CD14-positive monocyte (primary cell): ENCODE measurements at regions not wholly inside any gene's neighbourhood (a gene's known extent, or its start where the extent isn't known, plus 50 kb on each side); places are given as distances from the start of the nearest gene placed in this dataset.

Experiments
- DNase-seq, 3 donors: peaks; one replicate each; pipeline ENCODE4 v3.0.0-alpha.2; 2011 to 2022
- H2AFZ ChIP-seq: 2 replicates; pipeline ENCODE4 v1.6.0; 2012; ENCODE audit warnings: mild to moderate bottlenecking, low read depth, low read length, inconsistent platforms; ENCODE audit not compliant: insufficient read depth, poor library complexity, severe bottlenecking
- H3K27ac ChIP-seq, 2 donors: 1 replicate in 1 of 2; 2 replicates in 1 of 2; pipeline ENCODE4 v1.5.1; 2012 to 2013; ENCODE audit warnings: low read length in 2 of 2, control low read depth in 1 of 2, inconsistent platforms in 1 of 2, low read depth in 1 of 2, mild to moderate bottlenecking in 1 of 2
- H3K27me3 ChIP-seq, 2 donors: one replicate each; pipeline versions ENCODE4 v1.6.0 to v1.6.1; 2011 to 2013; ENCODE audit warnings: low read length in 2 of 2; ENCODE audit not compliant: control insufficient read depth in 2 of 2, insufficient read depth in 2 of 2
- H3K36me3 ChIP-seq, 2 donors: replicated peaks in 1 of 2; 1 replicate in 1 of 2; 2 replicates in 1 of 2; pipeline versions ENCODE4 v1.5.1 to v1.6.1; 2012 to 2013; ENCODE audit warnings: low read length in 2 of 2, control low read depth in 1 of 2, inconsistent platforms in 1 of 2, mild to moderate bottlenecking in 1 of 2; ENCODE audit not compliant: insufficient read depth in 2 of 2, control insufficient read depth in 1 of 2
- H3K4me1 ChIP-seq, 2 donors: 1 replicate in 1 of 2; 2 replicates in 1 of 2; pipeline versions ENCODE4 v1.5.1 to v1.6.1; 2012 to 2013; ENCODE audit warnings: low read length in 2 of 2, control low read depth in 1 of 2, inconsistent platforms in 1 of 2, mild to moderate bottlenecking in 1 of 2, moderate library complexity in 1 of 2; ENCODE audit not compliant: insufficient read depth in 2 of 2, control insufficient read depth in 1 of 2
- H3K4me2 ChIP-seq: replicated peaks from 2 replicates; pipeline ENCODE3; 2012; ENCODE audit warnings: low read length, moderate library complexity, mild to moderate bottlenecking; ENCODE audit not compliant: poor library complexity, severe bottlenecking; ENCODE audit errors: extremely low read depth
- H3K4me3 ChIP-seq, 3 experiments: fragments of 200-600 bp in 1 of 3; sonication (generic) in 1 of 3; replicated peaks in 1 of 3; 1 replicate in 2 of 3; 2 replicates in 1 of 3; pipeline ENCODE4 v1.5.1; 2011 to 2013; ENCODE audit warnings: low read length in 3 of 3, mild to moderate bottlenecking in 3 of 3, control low read depth in 2 of 3, low read depth in 2 of 3, inconsistent platforms in 1 of 3, moderate library complexity in 1 of 3
- H3K79me2 ChIP-seq: 2 replicates; pipeline ENCODE4 v1.6.0; 2012; ENCODE audit warnings: mild to moderate bottlenecking, control low read depth, inconsistent platforms, low read length, moderate library complexity; ENCODE audit not compliant: insufficient read depth
- H3K9ac ChIP-seq: 2 replicates; pipeline ENCODE4 v1.6.0; 2017; ENCODE audit warnings: low read length, mild to moderate bottlenecking; ENCODE audit not compliant: insufficient read depth, poor library complexity, severe bottlenecking
- H3K9me3 ChIP-seq, 2 donors: replicated peaks in 1 of 2; 1 replicate in 1 of 2; 2 replicates in 1 of 2; pipeline versions ENCODE4 v1.5.1 to v1.6.1; 2012 to 2013; ENCODE audit warnings: low read length in 2 of 2, control low read depth in 1 of 2; ENCODE audit not compliant: control insufficient read depth in 1 of 2, insufficient read depth in 1 of 2
- H4K20me1 ChIP-seq: 2 replicates; pipeline ENCODE4 v1.6.0; 2012; ENCODE audit warnings: mild to moderate bottlenecking, low read length, control low read depth, moderate library complexity; ENCODE audit not compliant: insufficient read depth
- H3K27ac Mint-ChIP-seq, 7 donors: one replicate each; pipeline ENCODE4 v1.8.0; 2020; ENCODE audit warnings: mild to moderate bottlenecking in 7 of 7, mixed read lengths in 7 of 7, moderate library complexity in 6 of 7, inconsistent platforms in 2 of 7
- H3K27me3 Mint-ChIP-seq, 3 donors: one replicate each; pipeline ENCODE4 v1.8.0; 2021 to 2022; ENCODE audit warnings: low read depth in 3 of 3, mild to moderate bottlenecking in 3 of 3, mixed read lengths in 3 of 3, moderate library complexity in 3 of 3, inconsistent platforms in 1 of 3
- H3K36me3 Mint-ChIP-seq, 2 donors: one replicate each; pipeline ENCODE4 v1.8.0; 2020; ENCODE audit warnings: mixed read lengths in 2 of 2, inconsistent platforms in 1 of 2, mild to moderate bottlenecking in 1 of 2
- H3K4me1 Mint-ChIP-seq: one replicate; pipeline ENCODE4 v1.8.0; 2020; ENCODE audit warnings: mild to moderate bottlenecking, mixed read lengths
- H3K4me3 Mint-ChIP-seq, 2 donors: one replicate each; pipeline ENCODE4 v1.8.0; 2020; ENCODE audit warnings: mild to moderate bottlenecking in 2 of 2, mixed read lengths in 2 of 2, moderate library complexity in 1 of 2
- H3K9me3 Mint-ChIP-seq, 7 donors: one replicate each; pipeline ENCODE4 v1.8.0; 2020 to 2022; ENCODE audit warnings: mixed read lengths in 7 of 7, mild to moderate bottlenecking in 6 of 7, moderate library complexity in 6 of 7, inconsistent platforms in 2 of 7
- WGBS: methylation state at CpG from one replicate; pipeline ENCODE4 v1.1.5; 2013; ENCODE audit warnings: missing lambda C conversion rate; ENCODE audit not compliant: insufficient coverage; 5-methylcytosine and 5-hydroxymethylcytosine counted together
- intact Hi-C, 2 donors: fragments of 100-400 bp; cut with micrococcal nuclease; formaldehyde crosslinking; loops; one replicate each; pipeline versions ENCODE4 v1.15.0 to v1.15.1; 2023
- TF ChIP-seq, protein P1 (sequence below): fragments of 200-600 bp; IDR thresholded peaks from one replicate; pipeline ENCODE4 v1.8.0; 2022; ENCODE audit warnings: antibody characterized with exemption, mild to moderate bottlenecking

DNA sequence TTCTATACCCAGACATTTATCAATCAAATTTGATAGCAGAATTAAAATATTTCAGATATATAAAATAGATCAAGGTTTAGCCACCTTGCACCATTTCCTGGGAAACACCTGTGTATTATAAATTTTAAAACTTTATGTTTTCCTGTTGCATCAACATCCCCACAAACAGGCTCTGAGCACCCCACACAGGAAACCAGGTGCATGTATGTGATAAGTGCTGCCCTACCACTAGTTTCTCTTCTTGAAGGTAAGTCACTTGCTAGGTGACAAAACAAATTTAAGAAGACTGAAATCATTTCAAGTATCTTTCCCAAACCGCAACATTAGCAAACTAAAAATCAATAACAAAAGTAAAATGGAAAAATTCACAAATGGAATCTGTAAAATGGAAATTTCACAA lies 496.1 kb upstream of the CCDC54 start:
- no peak for DNase-seq
- no peak overlapping the region for H3K27ac ChIP-seq
- Mint-ChIP-seq H3K27me3 (peaks cover 0 to 1% (median 0%) of the 10 kb centered on the region in 3 donors), H3K9me3 (peaks cover 0 to 5% (median 2%) of the 10 kb centered on the region in 7 donors), H3K4me1 (no peaks in the 10 kb centered on the region), H3K27ac (no peak overlapping the region), H3K36me3 (no peaks in the 10 kb centered on the region), H3K4me3 (no peak overlapping the region)
- H3K9ac ChIP-seq, result no peak overlapping the region
- WGBS, result no CpG with 5 or more reads among the region's 1 CpG
- peaks cover 2 to 14% of the 10 kb centered on the region in 2 donors for H3K9me3 ChIP-seq
- no peaks in the 10 kb centered on the region for H3K4me1 ChIP-seq
- no peaks in the 10 kb centered on the region for H3K36me3 ChIP-seq
- TF ChIP-seq, protein P1, sequence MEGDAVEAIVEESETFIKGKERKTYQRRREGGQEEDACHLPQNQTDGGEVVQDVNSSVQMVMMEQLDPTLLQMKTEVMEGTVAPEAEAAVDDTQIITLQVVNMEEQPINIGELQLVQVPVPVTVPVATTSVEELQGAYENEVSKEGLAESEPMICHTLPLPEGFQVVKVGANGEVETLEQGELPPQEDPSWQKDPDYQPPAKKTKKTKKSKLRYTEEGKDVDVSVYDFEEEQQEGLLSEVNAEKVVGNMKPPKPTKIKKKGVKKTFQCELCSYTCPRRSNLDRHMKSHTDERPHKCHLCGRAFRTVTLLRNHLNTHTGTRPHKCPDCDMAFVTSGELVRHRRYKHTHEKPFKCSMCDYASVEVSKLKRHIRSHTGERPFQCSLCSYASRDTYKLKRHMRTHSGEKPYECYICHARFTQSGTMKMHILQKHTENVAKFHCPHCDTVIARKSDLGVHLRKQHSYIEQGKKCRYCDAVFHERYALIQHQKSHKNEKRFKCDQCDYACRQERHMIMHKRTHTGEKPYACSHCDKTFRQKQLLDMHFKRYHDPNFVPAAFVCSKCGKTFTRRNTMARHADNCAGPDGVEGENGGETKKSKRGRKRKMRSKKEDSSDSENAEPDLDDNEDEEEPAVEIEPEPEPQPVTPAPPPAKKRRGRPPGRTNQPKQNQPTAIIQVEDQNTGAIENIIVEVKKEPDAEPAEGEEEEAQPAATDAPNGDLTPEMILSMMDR, result no peak
- intact Hi-C loops, result no loop called here
- no peak overlapping the region for H3K4me3 ChIP-seq
- no peaks in the 10 kb centered on the region for H3K27me3 ChIP-seq
- H2AFZ ChIP-seq, result no peak overlapping the region
- no peaks in the 10 kb centered on the region for H4K20me1 ChIP-seq
- H3K79me2 ChIP-seq, result no peaks in the 10 kb centered on the region
- no peak overlapping the region for H3K4me2 ChIP-seq

DNA sequence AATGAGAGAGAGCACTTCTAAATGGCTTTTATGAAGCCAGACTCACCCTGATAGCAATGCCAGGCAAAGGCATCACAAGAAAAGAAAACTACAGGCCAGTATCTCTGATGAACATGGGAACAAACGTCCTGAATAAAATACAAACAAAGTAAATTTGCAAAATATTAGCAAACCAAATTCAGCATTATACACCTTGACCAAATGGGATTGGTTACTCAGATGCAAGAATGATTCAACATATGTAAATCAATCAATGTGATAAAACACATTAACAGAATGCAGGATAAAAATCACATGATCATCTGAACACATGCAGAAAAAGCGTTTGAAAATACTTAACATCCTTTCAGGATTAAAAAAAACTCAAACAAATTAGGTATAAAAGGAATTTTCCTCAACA lies 494.9 kb upstream of the CCDC54 start:
- no peaks in the 10 kb centered on the region for H3K27me3 ChIP-seq
- no peaks in the 10 kb centered on the region for H3K4me1 Mint-ChIP-seq
- peaks cover 0 to 5% (median 3%) of the 10 kb centered on the region in 7 donors for H3K9me3 Mint-ChIP-seq
- WGBS, result no CpG with 5 or more reads among the region's 2 CpGs
- DNase-seq, result no peak
- H3K4me2 ChIP-seq, result no peak overlapping the region
- H3K27me3 Mint-ChIP-seq, result peaks cover 0 to 1% (median 0%) of the 10 kb centered on the region in 3 donors
- TF ChIP-seq, protein P1, result no peak
- H3K9ac ChIP-seq, result no peak overlapping the region
- no peak overlapping the region for H3K27ac Mint-ChIP-seq
- no peaks in the 10 kb centered on the region for H3K79me2 ChIP-seq
- H3K4me1 ChIP-seq, result no peaks in the 10 kb centered on the region
- H3K36me3 ChIP-seq, result no peaks in the 10 kb centered on the region
- H2AFZ ChIP-seq, result no peak overlapping the region
- H3K4me3 Mint-ChIP-seq, result no peak overlapping the region
- H3K4me3 ChIP-seq, result no peak overlapping the region
- no peaks in the 10 kb centered on the region for H3K36me3 Mint-ChIP-seq
- peaks cover 2 to 16% of the 10 kb centered on the region in 2 donors for H3K9me3 ChIP-seq
- H4K20me1 ChIP-seq, result no peaks in the 10 kb centered on the region
- no peak overlapping the region for H3K27ac ChIP-seq
- intact Hi-C loops, result no loop called here
